ENCODE measurements at regions not wholly inside any gene's neighbourhood (a gene's known extent, or its start where the extent isn't known, plus 50 kb on each side); places are given as distances from the start of the nearest gene placed in this dataset.

GRCh38 chr7:157471259-157472125, 134.7 kb downstream of the DNAJB6 start:
- no peak for TF ChIP-seq CTCF (conservative IDR thresholded peaks at IDR 0.05; ENCODE audit: low read depth in 2 of 2)
- no peak for TF ChIP-seq POLR2AphosphoS5 (IDR thresholded peaks at IDR 0.05; ENCODE audit: low read depth)
- no peak for TF ChIP-seq EZH2 (IDR thresholded peaks at IDR 0.05; ENCODE audit: low read depth, unreplicated experiment)
- TF ChIP-seq REST (IDR thresholded peaks at IDR 0.05; ENCODE audit: unreplicated experiment) = no peak
- no peak for TF ChIP-seq JUNB (IDR thresholded peaks at IDR 0.05; ENCODE audit: unreplicated experiment)
- TF ChIP-seq EZH2phosphoT487 (IDR thresholded peaks at IDR 0.05; ENCODE audit: unreplicated experiment) = no peak
- no peak for TF ChIP-seq ETS1 (IDR thresholded peaks at IDR 0.05)
- no peak for TF ChIP-seq NANOG (IDR thresholded peaks at IDR 0.05; ENCODE audit: borderline replicate concordance)
- no peak for TF ChIP-seq CREB1 (CRISPR knock-in tag; IDR thresholded peaks at IDR 0.05; ENCODE audit: low read depth)
- no peak for TF ChIP-seq STAT1 (IDR thresholded peaks at IDR 0.05; ENCODE audit: unreplicated experiment)
- TF ChIP-seq ZNF114 (CRISPR knock-in tag; IDR thresholded peaks at IDR 0.05) = no peak
- TF ChIP-seq ZNF462 (CRISPR knock-in tag; IDR thresholded peaks at IDR 0.05) = no peak
- no peak for TF ChIP-seq ZNF331 (CRISPR knock-in tag; IDR thresholded peaks at IDR 0.05; ENCODE audit: low read depth)

All from GM23338 (cell line).